MM.1S (cell line): ENCODE measurements at regions not wholly inside any gene's neighbourhood (a gene's known extent, or its start where the extent isn't known, plus 50 kb on each side); places are given as distances from the start of the nearest gene placed in this dataset.

Source experiments
- CTCF ChIP-seq: fragments of 300-600 bp; sonication (generic); IDR thresholded peaks from 2 replicates; pipeline ENCODE4 v1.5.1; 2016; ENCODE audit warnings: antibody characterized with exemption, low read length, mixed read lengths
- EZH2 ChIP-seq: fragments of 300-600 bp; sonication (generic); optimal IDR thresholded peaks from 2 replicates; pipeline ENCODE3; 2017; ENCODE audit warnings: low read depth, mild to moderate bottlenecking, antibody characterized with exemption, low read length, mixed read lengths
- EZH2phosphoT487 ChIP-seq: fragments of 300-600 bp; sonication (generic); IDR thresholded peaks from 2 replicates; pipeline ENCODE4 v1.6.1; 2018; ENCODE audit warnings: antibody characterized with exemption, low read length

DNA sequence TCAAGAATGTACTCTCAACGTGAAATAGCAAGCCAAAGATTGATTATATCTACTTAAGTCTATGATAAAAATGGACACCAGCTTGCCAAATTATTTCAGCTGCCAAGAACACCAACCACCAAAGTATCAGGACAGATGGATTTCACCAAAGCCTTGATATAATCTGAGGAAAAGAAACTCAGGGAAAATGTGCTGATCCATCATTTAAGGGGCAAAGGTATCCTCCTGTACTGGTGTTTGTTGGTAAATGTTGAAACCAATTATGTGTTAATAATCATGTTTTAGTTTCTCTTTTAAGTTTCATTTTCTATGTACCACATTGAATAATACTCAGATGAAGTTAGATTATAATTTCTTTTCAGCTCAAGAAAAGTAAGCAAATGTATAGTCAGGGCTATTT lies 1284.3 kb upstream of the TMEM132C start:
- TF ChIP-seq CTCF: no peak
- TF ChIP-seq EZH2: no peak
- TF ChIP-seq EZH2phosphoT487: no peak
